PC-9 (cell line): ENCODE measurements at regions not wholly inside any gene's neighbourhood (a gene's known extent, or its start where the extent isn't known, plus 50 kb on each side); places are given as distances from the start of the nearest gene placed in this dataset.

Experiments
- BruUV-seq: library from RNA; stranded (reverse); fragments of 400-500 nt; replicated peaks from 2 replicates; lab custom pipeline; 2021; lab: Mats Ljungman, UMichigan
- CTCF ChIA-PET: fragments of 300-600 bp; sonication (Branson Sonifier 250); formaldehyde crosslinking; loops from one replicate; lab custom pipeline; 2022; ENCODE audit warnings: antibody characterized with exemption; lab: Charles Lee
- POLR2A ChIA-PET: fragments of 300-600 bp; sonication (Branson Sonifier 250); formaldehyde crosslinking; loops from one replicate; lab custom pipeline; 2022; ENCODE audit warnings: antibody characterized with exemption; ENCODE audit not compliant: unreplicated experiment; lab: Charles Lee
- DNase-seq, 2 experiments: peaks; one replicate each; pipeline versions ENCODE4 v3.0.0 to v3.0.0-alpha.2; 2015 to 2022; ENCODE audit warnings: mixed read lengths in 1 of 2
- H2AFZ ChIP-seq: fragments of 200-600 bp; sonication (generic); 2 replicates; pipeline ENCODE4 v1.8.1; 2017; ENCODE audit warnings: antibody characterized with exemption
- H3F3A ChIP-seq: fragments of 200-600 bp; sonication (generic); 2 replicates; pipeline ENCODE4 v1.8.1; 2017; ENCODE audit warnings: antibody characterized with exemption, mild to moderate bottlenecking, low read depth; ENCODE audit not compliant: insufficient read depth
- H3K27ac ChIP-seq: fragments of 200-600 bp; sonication (generic); 2 replicates; pipeline ENCODE4 v1.6.1; 2016; ENCODE audit warnings: mixed run types
- H3K27me3 ChIP-seq: fragments of 200-600 bp; sonication (generic); 2 replicates; pipeline ENCODE4 v1.6.1; 2016; ENCODE audit warnings: low read depth, mixed run types; ENCODE audit not compliant: insufficient read depth
- H3K36me3 ChIP-seq: fragments of 200-600 bp; sonication (generic); 2 replicates; pipeline ENCODE4 v1.6.1; 2016; ENCODE audit warnings: low read depth, mixed run types
- H3K4me1 ChIP-seq: fragments of 200-600 bp; sonication (generic); replicated peaks from 2 replicates; pipeline ENCODE4 v1.6.1; 2016; ENCODE audit warnings: mixed run types; ENCODE audit not compliant: insufficient read depth
- H3K4me2 ChIP-seq: fragments of 200-600 bp; sonication (generic); 2 replicates; pipeline ENCODE4 v1.6.1; 2017; ENCODE audit warnings: mixed run types
- H3K4me3 ChIP-seq: fragments of 200-600 bp; sonication (generic); 2 replicates; pipeline ENCODE4 v1.6.1; 2016; ENCODE audit warnings: mixed run types
- H3K79me2 ChIP-seq: fragments of 200-600 bp; sonication (generic); 2 replicates; pipeline ENCODE4 v1.6.1; 2017; ENCODE audit warnings: low read depth, mixed run types
- H3K9me2 ChIP-seq: fragments of 200-600 bp; sonication (generic); 2 replicates; pipeline ENCODE4 v1.8.1; 2017; ENCODE audit warnings: mild to moderate bottlenecking; ENCODE audit not compliant: insufficient read depth
- H3K9me3 ChIP-seq: fragments of 200-600 bp; sonication (generic); 2 replicates; pipeline ENCODE4 v1.8.1; 2016; ENCODE audit warnings: low read depth; ENCODE audit not compliant: insufficient read depth
- H4K20me1 ChIP-seq: fragments of 200-600 bp; sonication (generic); 2 replicates; pipeline ENCODE4 v1.8.1; 2017; ENCODE audit not compliant: insufficient read depth
- CTCF ChIP-seq: fragments of 200-600 bp; sonication (generic); conservative IDR thresholded peaks from 2 replicates; pipeline ENCODE4 v1.6.1; 2017; ENCODE audit warnings: mixed run types, antibody characterized with exemption, mild to moderate bottlenecking, moderate library complexity
- EZH2 ChIP-seq: fragments of 200-600 bp; sonication (generic); IDR thresholded peaks from 2 replicates; pipeline ENCODE4 v1.8.0; 2017; ENCODE audit warnings: antibody characterized with exemption, low read depth
- intact Hi-C: fragments of 100-400 bp; cut with micrococcal nuclease; formaldehyde crosslinking; loops from one replicate; pipeline ENCODE4 v1.10.0; 2022; ENCODE audit not compliant: unreplicated experiment

GRCh38 chr13:105918842-105919741 is 616.4 kb downstream of the EFNB2 start:
- Histone ChIP-seq H3K4me3 (peak overlapping the region; percentile 47), H3K27me3 (no peaks in the 10 kb centered on the region), H3K79me2 (no peaks in the 10 kb centered on the region), H3K9me2 (no peaks in the 10 kb centered on the region), H3K36me3 (no peaks in the 10 kb centered on the region), H3K9me3 (peaks cover 8% of the 10 kb centered on the region), H2AFZ (peak overlapping the region; percentile 57), H3K4me2 (peak overlapping the region; percentile 82), H4K20me1 (no peaks in the 10 kb centered on the region), H3F3A (peaks cover 34% of the 10 kb centered on the region), H3K27ac (peak overlapping the region; percentile 99), H3K4me1 (peaks cover 40% of the 10 kb centered on the region)
- TF ChIP-seq CTCF (no peak), EZH2 (no peak)
- intact Hi-C loops = loop anchor here (1.0 to 2.0 kb wide), 7 partner anchors 145 to 613 kb away; no protein-coding TSS in a partner anchor
- BruUV-seq = no TSS peak
- CTCF ChIA-PET = no interaction called here
- DNase-seq = peak; percentile 79 to 98
- POLR2A ChIA-PET = no interaction called here

- no peaks in the 10 kb centered on the region for H4K20me1 ChIP-seq
- H3F3A ChIP-seq = peaks cover 27% of the 10 kb centered on the region
- BruUV-seq = no TSS peak
- intact Hi-C loops = no loop called here
- H3K27ac ChIP-seq = no peak overlapping the region
- no peaks in the 10 kb centered on the region for H3K36me3 ChIP-seq
- H3K4me1 ChIP-seq = peaks cover 23% of the 10 kb centered on the region
- no peaks in the 10 kb centered on the region for H3K27me3 ChIP-seq
- CTCF ChIA-PET = no interaction called here
- H3K9me2 ChIP-seq = no peaks in the 10 kb centered on the region
- peaks cover 3% of the 10 kb centered on the region for H3K9me3 ChIP-seq
- no peak overlapping the region for H3K4me3 ChIP-seq
- no peaks in the 10 kb centered on the region for H3K79me2 ChIP-seq
- TF ChIP-seq CTCF (no peak), EZH2 (no peak)
- DNase-seq = no peak
- no peak overlapping the region for H2AFZ ChIP-seq
- POLR2A ChIA-PET = no interaction called here
- H3K4me2 ChIP-seq = no peak overlapping the region
Observed at GRCh38 chr13:105915146-105915850, 620.2 kb downstream of the EFNB2 start.

- no peak overlapping the region for H3K4me3 ChIP-seq
- intact Hi-C loops = no loop called here
- no peak overlapping the region for H3K27ac ChIP-seq
- TF ChIP-seq EZH2 = no peak
- no peak for TF ChIP-seq CTCF
- peaks cover 3% of the 10 kb centered on the region for H3K9me3 ChIP-seq
- no peaks in the 10 kb centered on the region for H3K79me2 ChIP-seq
- no peaks in the 10 kb centered on the region for H3K9me2 ChIP-seq
- H3K4me1 ChIP-seq = peaks cover 15% of the 10 kb centered on the region
- peaks cover 19% of the 10 kb centered on the region for H3F3A ChIP-seq
- no peaks in the 10 kb centered on the region for H3K36me3 ChIP-seq
- H3K27me3 ChIP-seq = no peaks in the 10 kb centered on the region
- no TSS peak for BruUV-seq
- no peak overlapping the region for H3K4me2 ChIP-seq
- no peak overlapping the region; the same call in 1 of the 2 replicates for H2AFZ ChIP-seq
- CTCF ChIA-PET = no interaction called here
- H4K20me1 ChIP-seq = no peaks in the 10 kb centered on the region
- DNase-seq = no peak
- POLR2A ChIA-PET = no interaction called here
Observed at GRCh38 chr13:105914291-105915036, 621.0 kb downstream of the EFNB2 start.
